NCI-H226 (cell line): ENCODE measurements at regions not wholly inside any gene's neighbourhood (a gene's known extent, or its start where the extent isn't known, plus 50 kb on each side); places are given as distances from the start of the nearest gene placed in this dataset.
"Not testable (repeated sequence)": the region's sequence is repeated elsewhere in the genome, so short reads cannot be mapped to it uniquely, and the experiment has no call there.

ENCODE experiments used
- DNase-seq: peaks from one replicate; pipeline ENCODE4 v3.0.0-alpha.2; 2015

GRCh38 chr1:48082271-48082962 is 85.2 kb upstream of the TRABD2B start:
- DNase-seq: no peak

- no peak for DNase-seq
Observed at GRCh38 chr1:48080331-48081255, 83.4 kb upstream of the TRABD2B start.

- no peak for DNase-seq
Observed at GRCh38 chr1:48079096-48079495, 81.9 kb upstream of the TRABD2B start.

GRCh38 chr1:48077795-48078222 is 80.6 kb upstream of the TRABD2B start:
- no peak for DNase-seq

- DNase-seq: no peak
Observed at GRCh38 chr1:48076017-48076416, 78.8 kb upstream of the TRABD2B start.

- no peak for DNase-seq
Observed at GRCh38 chr1:48073798-48074530, 76.8 kb upstream of the TRABD2B start.

- DNase-seq: no peak
Observed at GRCh38 chr1:48071513-48071912, 74.3 kb upstream of the TRABD2B start.

- DNase-seq: no peak
Observed at GRCh38 chr1:48070396-48070750, 73.2 kb upstream of the TRABD2B start.

GRCh38 chr1:48069662-48070395 is 72.6 kb upstream of the TRABD2B start:
- peak; percentile 46 for DNase-seq

GRCh38 chr1:48068206-48068605 is 71.0 kb upstream of the TRABD2B start:
- no peak for DNase-seq

GRCh38 chr1:48066936-48067335 is 69.8 kb upstream of the TRABD2B start:
- DNase-seq: no peak

- not testable (repeated sequence) for DNase-seq
Observed at GRCh38 chr1:48064693-48065092, 67.5 kb upstream of the TRABD2B start.

- no peak for DNase-seq
Observed at GRCh38 chr1:48062353-48062752, 65.2 kb upstream of the TRABD2B start.

- DNase-seq: peak; percentile 45
Observed at GRCh38 chr1:48061162-48062136, 64.3 kb upstream of the TRABD2B start.

- DNase-seq: no peak
Observed at GRCh38 chr1:48059289-48059688, 62.1 kb upstream of the TRABD2B start.

GRCh38 chr1:48058135-48059025 is 61.2 kb upstream of the TRABD2B start:
- no peak for DNase-seq

- no peak for DNase-seq
Observed at GRCh38 chr1:48057249-48057648, 60.1 kb upstream of the TRABD2B start.

- DNase-seq: no peak
Observed at GRCh38 chr1:48055876-48056764, 58.9 kb upstream of the TRABD2B start.

GRCh38 chr1:48054232-48054631 is 57.0 kb upstream of the TRABD2B start:
- no peak for DNase-seq
